HG03439 (cell line): ENCODE measurements at regions not wholly inside any gene's neighbourhood (a gene's known extent, or its start where the extent isn't known, plus 50 kb on each side); places are given as distances from the start of the nearest gene placed in this dataset.
"Not testable (repeated sequence)": the region's sequence is repeated elsewhere in the genome, so short reads cannot be mapped to it uniquely, and the experiment has no call there.

Experiments used
- ATAC-seq: cut with Tn5 transposase; IDR thresholded peaks from one replicate; pipeline ENCODE4 v1.9.1; 2021; ENCODE audit warnings: mild to moderate bottlenecking, moderate library complexity; ENCODE audit not compliant: unreplicated experiment

DNA sequence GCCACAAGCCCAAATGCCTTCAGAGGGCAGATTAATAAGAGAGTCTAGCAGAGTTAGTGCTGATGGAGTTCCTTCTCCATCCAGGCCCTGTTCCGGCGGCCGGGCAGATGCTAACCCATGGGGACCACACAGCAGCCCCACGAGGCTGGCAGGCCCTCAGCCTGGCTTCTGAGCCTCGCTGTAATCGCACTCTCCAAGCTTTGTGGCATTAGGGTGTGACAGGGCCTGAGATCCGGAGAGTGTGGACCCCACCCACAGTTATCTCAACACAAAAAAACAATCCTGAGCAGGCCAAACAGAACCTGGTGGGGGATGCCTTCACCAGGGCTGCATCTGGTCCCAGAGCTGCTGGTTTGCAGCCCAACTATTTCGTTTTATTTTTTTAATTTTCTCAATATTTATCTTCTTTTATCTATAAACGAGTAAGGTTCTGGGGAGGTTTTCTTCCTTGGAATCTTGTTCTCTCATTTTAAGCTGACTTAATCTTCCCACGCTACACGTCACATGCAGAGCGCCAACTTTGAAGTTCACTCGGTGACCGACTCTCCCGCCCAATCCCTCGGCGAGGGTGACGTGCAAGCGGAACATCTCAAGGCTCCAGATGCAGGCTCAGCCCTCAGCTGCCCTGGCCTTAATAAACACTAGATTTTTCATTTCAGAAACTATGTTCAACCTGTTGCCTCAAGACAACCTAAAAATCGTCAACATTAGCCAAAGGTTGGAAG is 372.4 kb downstream of the BCL2L11 start:
- peak; percentile 42 for ATAC-seq

GRCh38 chr2:111493720-111494078 is 373.0 kb downstream of the BCL2L11 start:
- ATAC-seq: peak; percentile 69

GRCh38 chr2:111494288-111494980 is 373.7 kb downstream of the BCL2L11 start:
- not testable (repeated sequence) for ATAC-seq

GRCh38 chr2:111494981-111495315 is 374.2 kb downstream of the BCL2L11 start:
- ATAC-seq: peak; percentile 48

DNA sequence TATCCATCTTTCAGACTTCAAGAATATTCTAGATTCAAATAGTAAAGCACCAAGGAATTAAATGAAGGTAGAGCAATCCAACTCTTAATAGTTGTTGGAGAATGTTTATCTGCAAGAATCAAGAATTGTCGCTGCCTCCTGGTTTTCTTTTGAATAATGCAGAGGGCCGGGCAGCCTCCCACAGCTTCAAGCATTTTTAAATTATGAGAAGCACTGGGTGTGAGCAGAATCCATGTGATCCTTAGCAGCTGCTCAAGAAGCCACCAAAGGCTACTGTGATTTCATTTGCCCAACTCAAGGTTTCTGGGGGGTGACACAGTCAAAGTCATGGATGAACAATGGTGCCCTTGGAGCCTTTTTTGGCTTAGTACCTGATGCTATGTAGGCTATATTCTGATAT is 374.9 kb downstream of the BCL2L11 start:
- ATAC-seq: not testable (repeated sequence)

DNA sequence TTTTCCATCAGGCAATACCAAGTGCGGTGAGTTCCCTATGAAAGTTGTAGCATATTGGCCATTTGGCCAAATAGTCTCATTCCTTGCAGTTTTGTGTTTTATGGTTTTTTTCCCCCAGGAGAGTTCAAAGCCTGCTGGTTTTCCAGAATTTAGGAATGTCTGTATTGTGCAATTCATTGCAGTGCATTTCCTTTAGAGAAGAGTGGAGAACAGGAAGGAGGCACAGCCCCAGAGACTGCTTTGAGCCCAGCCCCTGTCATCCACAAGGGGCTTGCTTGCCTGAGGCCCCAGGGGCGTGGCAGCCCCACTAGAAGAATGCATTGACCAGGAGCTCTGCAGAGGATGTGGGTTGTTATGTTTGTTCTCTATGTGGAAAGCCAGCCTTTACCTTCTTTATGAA is 375.5 kb downstream of the BCL2L11 start:
- not testable (repeated sequence) for ATAC-seq

DNA sequence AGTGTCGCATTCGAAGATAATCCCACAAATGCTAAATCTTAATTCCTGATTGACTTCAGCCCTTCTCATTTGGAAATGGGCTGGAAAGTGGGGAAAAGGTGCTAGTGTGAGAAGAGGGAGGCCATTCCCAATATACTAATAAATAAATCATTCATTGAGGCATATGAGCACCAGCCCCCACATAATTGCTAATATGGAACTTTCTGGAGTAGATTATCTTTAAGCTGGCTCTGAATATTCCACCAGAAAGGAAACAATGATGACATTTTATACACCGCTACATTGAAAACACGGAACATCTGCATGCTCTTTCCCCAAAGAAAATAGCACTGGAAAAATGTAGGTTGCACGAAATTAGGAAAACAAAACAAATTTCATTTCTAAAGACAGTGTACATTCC is 376.1 kb downstream of the BCL2L11 start:
- ATAC-seq: not testable (repeated sequence)

DNA sequence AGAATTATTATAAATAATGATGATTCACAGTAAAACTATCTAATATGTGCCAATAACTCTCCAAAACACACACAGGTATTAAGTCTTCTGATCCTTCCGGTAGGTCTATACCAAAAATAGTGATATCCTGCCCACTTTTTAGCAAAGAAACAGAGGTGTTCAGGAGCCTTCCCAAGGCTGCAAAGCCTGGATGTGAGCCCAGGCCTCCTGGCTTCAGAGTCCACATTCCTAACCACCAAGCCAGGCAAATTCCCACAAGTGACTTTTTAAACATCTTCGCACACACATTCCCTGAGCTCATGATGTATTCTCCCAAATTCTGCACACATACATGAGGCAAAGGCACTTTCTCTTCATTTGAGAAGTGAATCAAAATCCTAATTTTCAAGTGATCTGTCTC is 376.6 kb downstream of the BCL2L11 start:
- not testable (repeated sequence) for ATAC-seq

GRCh38 chr2:111500536-111501062 is 379.9 kb downstream of the BCL2L11 start:
- peak; percentile 61 for ATAC-seq

- ATAC-seq: not testable (repeated sequence)
Measured at GRCh38 chr2:111503844-111504570, 380.0 kb downstream of the ANAPC1 start.

- ATAC-seq: not testable (repeated sequence)
Measured at GRCh38 chr2:111504571-111504942, 379.4 kb downstream of the ANAPC1 start.

- not testable (repeated sequence) for ATAC-seq
Measured at GRCh38 chr2:111505267-111505666, 378.7 kb downstream of the ANAPC1 start.

DNA sequence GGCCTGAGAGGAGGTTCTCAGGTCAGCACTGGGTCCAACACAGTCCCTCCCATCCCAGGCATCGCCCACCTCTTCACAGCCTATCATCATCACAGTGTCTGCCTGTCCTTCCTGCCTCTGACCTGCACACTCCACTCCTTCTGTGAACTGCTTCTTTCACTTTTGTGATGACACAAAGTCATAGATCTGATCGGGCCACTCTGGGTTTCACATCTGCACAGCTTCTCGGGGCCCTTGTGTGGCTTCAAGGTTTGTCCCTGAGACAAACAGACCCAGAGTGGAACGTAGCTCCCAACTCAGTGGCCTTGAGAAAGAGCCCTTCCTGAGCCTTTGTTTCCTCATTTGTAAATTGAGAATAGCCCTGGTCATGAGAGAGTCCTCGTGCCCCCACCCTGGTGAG is 377.1 kb downstream of the ANAPC1 start:
- peak; percentile 96 for ATAC-seq

- ATAC-seq: not testable (repeated sequence)
Measured at GRCh38 chr2:111509225-111509869, 374.6 kb downstream of the ANAPC1 start.

DNA sequence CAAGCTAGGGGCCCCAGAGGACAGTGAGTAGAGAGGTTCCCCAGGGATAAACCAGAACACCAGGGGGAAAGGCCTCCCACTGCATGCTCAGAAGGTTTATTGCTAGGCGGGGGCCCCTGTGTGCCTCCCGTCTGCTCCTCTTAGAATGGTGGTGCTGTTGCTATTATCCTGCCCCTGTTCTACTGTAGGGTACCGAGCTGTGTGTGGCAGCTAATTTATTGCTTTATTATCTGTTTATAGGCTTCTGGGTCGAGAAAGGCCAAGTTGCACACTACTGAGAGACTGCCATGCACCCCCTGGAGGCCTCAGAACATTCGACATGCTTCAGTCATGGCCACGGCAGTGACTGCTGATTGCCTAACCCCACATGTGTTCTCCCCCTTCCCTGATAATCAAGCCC is 373.6 kb downstream of the ANAPC1 start:
- ATAC-seq: not testable (repeated sequence)

DNA sequence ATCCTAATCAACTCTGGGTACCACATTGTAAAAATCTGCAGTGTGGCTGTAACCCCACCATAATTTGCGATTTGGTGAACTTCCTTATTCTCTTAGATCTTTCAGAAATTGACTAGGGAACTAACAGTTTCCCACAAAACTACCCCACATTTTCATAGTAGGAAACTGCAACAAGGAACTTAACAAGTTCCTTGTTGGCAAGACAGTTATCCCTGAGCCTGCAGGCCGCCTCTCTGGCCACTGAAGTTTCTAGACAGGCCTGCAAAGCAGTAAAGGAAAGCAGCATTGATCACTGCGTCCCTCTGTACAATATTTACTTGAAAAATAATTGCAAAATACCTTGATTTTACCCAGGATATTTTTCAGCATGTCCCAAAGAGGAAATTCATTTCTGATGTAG is 372.9 kb downstream of the ANAPC1 start:
- ATAC-seq: not testable (repeated sequence)

- not testable (repeated sequence) for ATAC-seq
Measured at GRCh38 chr2:111512378-111512777, 371.6 kb downstream of the ANAPC1 start.

DNA sequence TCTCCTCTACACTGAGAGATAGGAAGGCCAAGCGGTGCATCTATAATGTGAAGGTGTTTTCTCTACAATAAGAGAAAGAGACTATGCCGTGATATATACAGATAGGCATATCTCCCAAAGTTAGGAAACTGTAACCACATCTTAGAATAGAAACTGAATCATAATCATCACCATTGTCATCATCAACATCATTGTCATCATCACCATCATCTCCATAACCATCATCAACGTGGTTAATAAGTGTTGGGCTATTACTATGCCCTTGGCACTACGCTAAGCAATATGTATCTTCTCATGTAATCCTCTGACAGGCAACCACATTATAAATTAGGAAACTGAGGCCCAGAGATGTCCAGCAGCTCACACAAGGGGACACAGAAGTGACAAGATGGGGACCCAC is 369.9 kb downstream of the ANAPC1 start:
- ATAC-seq: not testable (repeated sequence)

- not testable (repeated sequence) for ATAC-seq
Measured at GRCh38 chr2:111517050-111517720, 366.8 kb downstream of the ANAPC1 start.

- not testable (repeated sequence) for ATAC-seq
Measured at GRCh38 chr2:111517721-111518053, 366.3 kb downstream of the ANAPC1 start.

DNA sequence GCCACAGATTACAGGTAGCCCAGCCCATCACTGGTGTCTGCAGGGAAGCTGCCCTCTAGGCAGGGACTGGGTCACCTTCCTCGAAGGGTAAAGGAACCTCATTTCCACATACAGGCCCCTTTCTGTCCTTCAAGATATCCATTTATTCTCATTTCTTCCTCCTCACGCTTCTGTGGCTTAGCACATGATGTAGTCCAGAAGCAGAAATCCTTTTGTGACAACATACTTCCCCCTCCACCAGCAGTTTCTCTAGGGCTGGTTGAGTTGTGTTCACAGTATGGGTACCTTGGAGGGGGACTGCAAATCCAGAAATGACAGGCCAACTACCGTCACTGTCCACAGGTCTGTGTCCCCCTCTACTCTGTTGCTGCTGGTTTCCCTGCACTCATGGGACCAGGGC is 364.9 kb downstream of the ANAPC1 start:
- no peak for ATAC-seq
